IMR-90 (cell line): ENCODE measurements at regions not wholly inside any gene's neighbourhood (a gene's known extent, or its start where the extent isn't known, plus 50 kb on each side); places are given as distances from the start of the nearest gene placed in this dataset.

ENCODE experiments used
- ATAC-seq: fragments of 200-7000 bp; cut with Tn5 transposase; 2 replicates; pipeline ENCODE4 v1.9.1; 2020; ENCODE audit warnings: low read depth, mild to moderate bottlenecking, moderate library complexity
- BruUV-seq: library from RNA; stranded (reverse); fragments of 400-500 nt; replicated peaks from 2 replicates; lab custom pipeline; 2021; lab: Mats Ljungman, UMichigan
- CTCF ChIA-PET: fragments of 300-600 bp; formaldehyde crosslinking; extraction: SDS; loops from one replicate; lab custom pipeline; 2021; ENCODE audit warnings: antibody characterized with exemption; lab: Yijun Ruan, JAX
- POLR2A ChIA-PET: fragments of 300-600 bp; sonication (Branson Sonifier 250); formaldehyde crosslinking; loops from one replicate; lab custom pipeline; 2022; ENCODE audit warnings: antibody characterized with exemption; ENCODE audit not compliant: unreplicated experiment; lab: Charles Lee
- DNase-seq: peaks from one replicate; pipeline ENCODE4 v3.0.0; 2013
- H2AFZ ChIP-seq: replicated peaks from 2 replicates; pipeline ENCODE3; 2013; ENCODE audit warnings: low read length, mild to moderate bottlenecking; ENCODE audit not compliant: poor library complexity
- H2AK5ac ChIP-seq: 2 replicates; pipeline ENCODE4 v1.6.1; 2013; ENCODE audit warnings: low read depth, low read length, inconsistent platforms
- H2AK9ac ChIP-seq: replicated peaks from 2 replicates; pipeline ENCODE3; 2013; ENCODE audit warnings: mild to moderate bottlenecking, low read depth, low read length, moderate library complexity; ENCODE audit not compliant: poor library complexity
- H2BK120ac ChIP-seq: 2 replicates; pipeline ENCODE4 v1.6.1; 2013; ENCODE audit warnings: low read depth, low read length, inconsistent platforms
- H2BK15ac ChIP-seq: 3 replicates; pipeline ENCODE4 v1.6.1; 2013; ENCODE audit warnings: low read depth, low read length, inconsistent platforms
- H2BK20ac ChIP-seq: 2 replicates; pipeline ENCODE4 v1.6.1; 2013; ENCODE audit warnings: low read depth, mild to moderate bottlenecking, inconsistent platforms, low read length, moderate library complexity
- H2BK5ac ChIP-seq: 2 replicates; pipeline ENCODE4 v1.6.1; 2013; ENCODE audit warnings: mild to moderate bottlenecking, low read depth, low read length, inconsistent platforms; ENCODE audit not compliant: poor library complexity, severe bottlenecking
- H3K14ac ChIP-seq: replicated peaks from 2 replicates; pipeline ENCODE4 v1.6.1; 2013; ENCODE audit warnings: low read depth, low read length, inconsistent platforms
- H3K18ac ChIP-seq: 2 replicates; pipeline ENCODE4 v1.6.1; 2013; ENCODE audit warnings: low read depth, low read length, control low read depth
- H3K23ac ChIP-seq: 2 replicates; pipeline ENCODE4 v1.6.1; 2013; ENCODE audit warnings: low read depth, low read length, inconsistent platforms
- H3K27ac ChIP-seq: 2 replicates; pipeline ENCODE4 v1.5.1; 2013; ENCODE audit warnings: mild to moderate bottlenecking, control low read depth, low read length; ENCODE audit not compliant: insufficient read depth
- H3K27me3 ChIP-seq: 2 replicates; pipeline ENCODE4 v1.6.1; 2013; ENCODE audit warnings: low read length; ENCODE audit not compliant: control insufficient read depth, insufficient read depth
- H3K36me3 ChIP-seq: 2 replicates; pipeline ENCODE4 v1.6.1; 2013; ENCODE audit warnings: low read length, mixed read lengths; ENCODE audit not compliant: control insufficient read depth, insufficient read depth
- H3K4ac ChIP-seq: 2 replicates; pipeline ENCODE4 v1.6.1; 2013; ENCODE audit warnings: low read depth, low read length, inconsistent platforms
- H3K4me1 ChIP-seq: 2 replicates; pipeline ENCODE4 v1.6.1; 2013; ENCODE audit warnings: low read length, mixed read lengths; ENCODE audit not compliant: control insufficient read depth, insufficient read depth
- H3K4me2 ChIP-seq: 2 replicates; pipeline ENCODE4 v1.6.1; 2013; ENCODE audit warnings: low read depth, mild to moderate bottlenecking, control low read depth, low read length, moderate library complexity
- H3K4me3 ChIP-seq: 2 replicates; pipeline ENCODE4 v1.5.1; 2013; ENCODE audit warnings: low read depth, mild to moderate bottlenecking, control low read depth, low read length, moderate library complexity; ENCODE audit not compliant: insufficient read depth
- H3K56ac ChIP-seq: 2 replicates; pipeline ENCODE4 v1.6.1; 2013; ENCODE audit warnings: low read length, inconsistent platforms; ENCODE audit not compliant: insufficient read depth; ENCODE audit errors: extremely low read depth
- H3K79me1 ChIP-seq, 2 experiments: 2 replicates each; pipeline ENCODE4 v1.6.1; 2013; ENCODE audit warnings: low read length in 2 of 2, inconsistent platforms in 1 of 2, low read depth in 1 of 2
- H3K9ac ChIP-seq: 2 replicates; pipeline ENCODE4 v1.6.1; 2013; ENCODE audit warnings: low read depth, low read length, control low read depth
- H3K9me1 ChIP-seq: 2 replicates; pipeline ENCODE4 v1.6.1; 2013; ENCODE audit warnings: low read length, inconsistent platforms; ENCODE audit not compliant: insufficient read depth
- H3K9me3 ChIP-seq: 2 replicates; pipeline ENCODE4 v1.6.1; 2013; ENCODE audit warnings: low read length; ENCODE audit not compliant: control insufficient read depth, insufficient read depth
- H4K20me1 ChIP-seq: 2 replicates; pipeline ENCODE4 v1.6.1; 2013; ENCODE audit warnings: low read length, inconsistent platforms; ENCODE audit not compliant: insufficient read depth
- H4K5ac ChIP-seq: 2 replicates; pipeline ENCODE4 v1.6.1; 2013; ENCODE audit warnings: mild to moderate bottlenecking, low read depth, low read length, control low read depth
- H4K8ac ChIP-seq, 2 experiments: 2 replicates each; pipeline ENCODE4 v1.6.1; 2013; ENCODE audit warnings: low read depth in 2 of 2, low read length in 2 of 2, control low read depth in 1 of 2, inconsistent platforms in 1 of 2
- H4K91ac ChIP-seq: 2 replicates; pipeline ENCODE4 v1.6.1; 2013; ENCODE audit warnings: low read depth, low read length, inconsistent platforms; ENCODE audit not compliant: insufficient read depth
- BHLHE40 ChIP-seq: fragments of 150-350 bp; IDR thresholded peaks from 2 replicates; pipeline ENCODE4 v1.6.1; 2016; ENCODE audit warnings: mild to moderate bottlenecking, low read depth, low read length
- CEBPB ChIP-seq: IDR thresholded peaks from 2 replicates; pipeline ENCODE4 v1.6.1; 2012; ENCODE audit warnings: low read depth, low read length, improper control_type of control experiment
- CHD1 ChIP-seq: IDR thresholded peaks from 2 replicates; pipeline ENCODE4 v1.6.1; 2012; ENCODE audit warnings: low read depth, low read length, improper control_type of control experiment
- CTCF ChIP-seq: conservative IDR thresholded peaks from 2 replicates; pipeline ENCODE4 v1.5.1; 2012; ENCODE audit warnings: mild to moderate bottlenecking, low read depth, low read length, improper control_type of control experiment
- ELK1 ChIP-seq: fragments of 150-350 bp; IDR thresholded peaks from 2 replicates; pipeline ENCODE4 v1.6.1; 2016; ENCODE audit warnings: low read depth, mild to moderate bottlenecking, low read length, moderate library complexity, borderline replicate concordance
- FOS ChIP-seq: fragments of 150-350 bp; IDR thresholded peaks from 2 replicates; pipeline ENCODE4 v1.6.1; 2016; ENCODE audit warnings: low read depth, low read length
- MAFK ChIP-seq: IDR thresholded peaks from 2 replicates; pipeline ENCODE4 v1.6.1; 2012; ENCODE audit warnings: low read depth, low read length, improper control_type of control experiment
- MAZ ChIP-seq: IDR thresholded peaks from 2 replicates; pipeline ENCODE4 v1.6.1; 2012; ENCODE audit warnings: low read depth, mild to moderate bottlenecking, low read length, improper control_type of control experiment, moderate library complexity, borderline replicate concordance
- MXI1 ChIP-seq: IDR thresholded peaks from 2 replicates; pipeline ENCODE4 v1.6.1; 2012; ENCODE audit warnings: low read depth, mild to moderate bottlenecking, low read length, moderate library complexity, borderline replicate concordance
- NFE2L2 ChIP-seq: fragments of 150-350 bp; IDR thresholded peaks from 2 replicates; pipeline ENCODE4 v1.6.1; 2016; ENCODE audit warnings: low read depth, mild to moderate bottlenecking, low read length
- POLR2A ChIP-seq: IDR thresholded peaks from 2 replicates; pipeline ENCODE4 v1.6.1; 2012; ENCODE audit warnings: mild to moderate bottlenecking, low read depth, low read length
- RAD21 ChIP-seq: IDR thresholded peaks from 2 replicates; pipeline ENCODE4 v1.6.1; 2012; ENCODE audit warnings: low read length, improper control_type of control experiment
- RCOR1 ChIP-seq: IDR thresholded peaks from 2 replicates; pipeline ENCODE4 v1.6.1; 2012; ENCODE audit warnings: mild to moderate bottlenecking, low read length, improper control_type of control experiment; ENCODE audit not compliant: insufficient replicate concordance
- RFX5 ChIP-seq: IDR thresholded peaks from 2 replicates; pipeline ENCODE4 v1.8.0; 2012; ENCODE audit warnings: low read depth, mild to moderate bottlenecking, low read length, moderate library complexity
- SMC3 ChIP-seq: fragments of 150-350 bp; IDR thresholded peaks from 2 replicates; pipeline ENCODE4 v1.6.1; 2016; ENCODE audit warnings: low read depth, mild to moderate bottlenecking, antibody characterized with exemption, low read length, moderate library complexity
- WGBS, 2 experiments: methylation state at CpG; one replicate each; pipeline versions ENCODE4 v1.1.5 to v1.1.7; 2013; ENCODE audit warnings: missing lambda C conversion rate in 2 of 2; ENCODE audit not compliant: insufficient read length in 1 of 2; ENCODE audit errors: extremely low coverage in 2 of 2; 5-methylcytosine and 5-hydroxymethylcytosine counted together
- dilution Hi-C: fragments of 300-500 bp; cut with HindIII; formaldehyde crosslinking; loops from one replicate; pipeline ENCODE4 v1.14.3; 2018; ENCODE audit warnings: low sequenced_read_pairs; ENCODE audit not compliant: unreplicated experiment
- in situ Hi-C: fragments of 300-500 bp; cut with MboI; formaldehyde crosslinking; loops from 3 replicates; pipeline ENCODE4 v1.14.3; 2019; ENCODE audit warnings: low sequenced_read_pairs, inconsistent platforms, mixed read lengths
- intact Hi-C: fragments of 100-400 bp; cut with micrococcal nuclease; formaldehyde crosslinking; loops from 2 replicates; pipeline ENCODE4 v1.10.0; 2022
- TF ChIP-seq, protein P1 (sequence below): fragments of 150-350 bp; IDR thresholded peaks from 2 replicates; pipeline ENCODE4 v1.6.1; 2017; ENCODE audit warnings: mild to moderate bottlenecking, antibody characterized with exemption, low read length, low read depth

- TF ChIP-seq CEBPB (no peak), FOS (no peak), RAD21 (no peak), MXI1 (no peak), POLR2A (no peak), CHD1 (no peak), MAZ (no peak), BHLHE40 (no peak), SMC3 (no peak), RCOR1 (no peak), RFX5 (no peak), CTCF (no peak), NFE2L2 (no peak), ELK1 (no peak), MAFK (no peak)
- TF ChIP-seq, protein P1, sequence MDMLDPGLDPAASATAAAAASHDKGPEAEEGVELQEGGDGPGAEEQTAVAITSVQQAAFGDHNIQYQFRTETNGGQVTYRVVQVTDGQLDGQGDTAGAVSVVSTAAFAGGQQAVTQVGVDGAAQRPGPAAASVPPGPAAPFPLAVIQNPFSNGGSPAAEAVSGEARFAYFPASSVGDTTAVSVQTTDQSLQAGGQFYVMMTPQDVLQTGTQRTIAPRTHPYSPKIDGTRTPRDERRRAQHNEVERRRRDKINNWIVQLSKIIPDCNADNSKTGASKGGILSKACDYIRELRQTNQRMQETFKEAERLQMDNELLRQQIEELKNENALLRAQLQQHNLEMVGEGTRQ, result no peak
Measured at GRCh38 chr10:128302808-128303207, 176.6 kb upstream of the MKI67 start.

More at GRCh38 chr10:128302808-128303207, 176.6 kb upstream of the MKI67 start:
- no peak overlapping the region for H4K8ac ChIP-seq
- H3K4me2 ChIP-seq, result no peak overlapping the region
- H4K91ac ChIP-seq, result no peak overlapping the region
- DNase-seq, result no peak
- H3K56ac ChIP-seq, result no peak overlapping the region
- H3K27ac ChIP-seq, result no peak overlapping the region
- no peak overlapping the region for H3K4ac ChIP-seq
- intact Hi-C loops, result no loop called here
- ChIA-PET POLR2A (no interaction called here), CTCF (no interaction called here)
- H3K9me1 ChIP-seq, result no peaks in the 10 kb centered on the region
- H2BK5ac ChIP-seq, result no peak overlapping the region
- peaks cover 43% of the 10 kb centered on the region for H3K9me3 ChIP-seq
- H3K9ac ChIP-seq, result no peak overlapping the region
- H4K5ac ChIP-seq, result no peak overlapping the region
- no peak overlapping the region for H3K23ac ChIP-seq
- in situ Hi-C loops, result no loop called here
- H3K36me3 ChIP-seq, result no peaks in the 10 kb centered on the region
- H3K18ac ChIP-seq, result no peak overlapping the region
- no peak overlapping the region for H2AK9ac ChIP-seq
- no peak for ATAC-seq
- no peaks in the 10 kb centered on the region for H4K20me1 ChIP-seq
- no peak overlapping the region for H2BK15ac ChIP-seq
- H2AFZ ChIP-seq, result no peak overlapping the region
- H3K4me3 ChIP-seq, result no peak overlapping the region
- no peak overlapping the region for H2BK120ac ChIP-seq
- no peaks in the 10 kb centered on the region for H3K27me3 ChIP-seq
- BruUV-seq, result no TSS peak
- H3K14ac ChIP-seq, result no peak overlapping the region
- dilution Hi-C loops, result no loop called here
- H2BK20ac ChIP-seq, result no peak overlapping the region
- no peaks in the 10 kb centered on the region for H3K4me1 ChIP-seq
- H2AK5ac ChIP-seq, result no peak overlapping the region
- no CpG with 5 or more reads among the region's 3 CpGs for WGBS, 2 experiments
- no peaks in the 10 kb centered on the region for H3K79me1 ChIP-seq
